Adrenal gland (tissue), 9 donors: ENCODE measurements at regions not wholly inside any gene's neighbourhood (a gene's known extent, or its start where the extent isn't known, plus 50 kb on each side); places are given as distances from the start of the nearest gene placed in this dataset.

ENCODE experiments used
- DNase-seq, 7 donors: peaks; one replicate each; pipeline ENCODE4 v3.0.0-alpha.2; 2019 to 2020
- H3K27ac ChIP-seq, 5 donors: fragments of 200-600 bp; sonication (generic) in 4 of 5; 1 replicate in 3 of 5; 2 replicates in 2 of 5; pipeline versions ENCODE4 v1.5.1 to v1.8.0; 2016 to 2020; ENCODE audit warnings: mild to moderate bottlenecking in 1 of 5
- H3K27me3 ChIP-seq: fragments of 200-600 bp; 2 replicates; pipeline ENCODE4 v1.8.0; 2021
- H3K36me3 ChIP-seq, 2 donors: fragments of 200-600 bp; replicated peaks in 1 of 2; 1 replicate in 1 of 2; 2 replicates in 1 of 2; pipeline versions ENCODE4 v1.5.1 to v1.8.0; 2018 to 2022
- H3K4me1 ChIP-seq, 2 donors: fragments of 200-600 bp; replicated peaks in 1 of 2; 1 replicate in 1 of 2; 2 replicates in 1 of 2; pipeline versions ENCODE4 v1.5.1 to v1.8.0; 2018 to 2021
- H3K4me3 ChIP-seq, 4 donors: fragments of 200-600 bp; sonication (generic) in 3 of 4; one replicate each; pipeline ENCODE4 v1.5.1; 2016 to 2018
- H3K9me3 ChIP-seq, 3 donors: fragments of 200-600 bp; sonication (generic) in 1 of 3; replicated peaks in 1 of 3; 1 replicate in 2 of 3; 2 replicates in 1 of 3; pipeline versions ENCODE4 v1.5.1 to v1.8.0; 2016 to 2021
- POLR2A ChIP-seq, 2 donors: fragments of 450-650 bp; IDR thresholded peaks; one replicate each; pipeline ENCODE4 v1.6.1; 2017; ENCODE audit warnings: antibody characterized with exemption in 2 of 2, mild to moderate bottlenecking in 2 of 2, moderate library complexity in 1 of 2
- WGBS, 4 donors: extraction: QIAGEN DNeasy Blood & Tissue Kit in 2 of 4; methylation state at CpG; one replicate each; pipeline versions ENCODE4 v1.1.5 to v1.1.7; 2013 to 2017; 5-methylcytosine and 5-hydroxymethylcytosine counted together
- intact Hi-C, 2 donors: fragments of 100-400 bp; cut with DNase I; formaldehyde crosslinking; loops; one replicate each; pipeline versions ENCODE4 v1.14.1 to v1.15.0; 2022 to 2023
- TF ChIP-seq, protein P1 (sequence below), 6 experiments: fragments of 450-650 bp in 4 of 6; fragments of 200-600 bp in 2 of 6; sonication (generic) in 1 of 6; IDR thresholded peaks; 1 replicate in 5 of 6; 2 replicates in 1 of 6; pipeline versions ENCODE4 v1.5.1 to v1.8.0; 2016 to 2021; ENCODE audit warnings: antibody characterized with exemption in 6 of 6, mild to moderate bottlenecking in 2 of 6, moderate library complexity in 1 of 6
- donor health status: healthy with polysubstance abuse.
- donor health status: Bipolar disorder and iron deficiency.
- donor health status: DM: yes; HTN: yes; CAD: no.
- donor health status: DM: no; HTN: no; CAD: no.
- donor health status: DM: no; HTN: no; CAD: no.

DNA sequence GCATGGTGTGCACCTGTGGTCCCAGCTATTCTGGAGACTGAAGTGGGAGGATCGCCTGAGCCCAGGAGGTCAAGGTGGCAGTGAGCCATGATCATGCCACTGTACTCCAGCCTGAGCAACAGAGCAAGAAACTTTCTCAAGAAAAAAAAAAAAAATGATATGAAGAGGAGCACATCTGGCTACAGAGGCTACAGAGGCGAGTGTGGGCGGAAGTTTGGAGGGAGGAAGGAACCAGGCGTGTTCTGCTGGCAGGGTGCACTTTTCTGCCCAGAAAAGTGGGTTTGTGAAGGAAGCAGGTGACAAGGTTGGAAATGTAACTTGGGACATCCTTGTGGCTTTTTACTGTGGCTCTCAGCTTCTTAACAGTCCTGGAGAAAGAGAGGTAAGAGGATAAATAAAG lies 96.7 kb downstream of the SNX5 start:
- TF ChIP-seq POLR2A (IDR thresholded peaks at IDR 0.05), result no peak
- TF ChIP-seq, protein P1, sequence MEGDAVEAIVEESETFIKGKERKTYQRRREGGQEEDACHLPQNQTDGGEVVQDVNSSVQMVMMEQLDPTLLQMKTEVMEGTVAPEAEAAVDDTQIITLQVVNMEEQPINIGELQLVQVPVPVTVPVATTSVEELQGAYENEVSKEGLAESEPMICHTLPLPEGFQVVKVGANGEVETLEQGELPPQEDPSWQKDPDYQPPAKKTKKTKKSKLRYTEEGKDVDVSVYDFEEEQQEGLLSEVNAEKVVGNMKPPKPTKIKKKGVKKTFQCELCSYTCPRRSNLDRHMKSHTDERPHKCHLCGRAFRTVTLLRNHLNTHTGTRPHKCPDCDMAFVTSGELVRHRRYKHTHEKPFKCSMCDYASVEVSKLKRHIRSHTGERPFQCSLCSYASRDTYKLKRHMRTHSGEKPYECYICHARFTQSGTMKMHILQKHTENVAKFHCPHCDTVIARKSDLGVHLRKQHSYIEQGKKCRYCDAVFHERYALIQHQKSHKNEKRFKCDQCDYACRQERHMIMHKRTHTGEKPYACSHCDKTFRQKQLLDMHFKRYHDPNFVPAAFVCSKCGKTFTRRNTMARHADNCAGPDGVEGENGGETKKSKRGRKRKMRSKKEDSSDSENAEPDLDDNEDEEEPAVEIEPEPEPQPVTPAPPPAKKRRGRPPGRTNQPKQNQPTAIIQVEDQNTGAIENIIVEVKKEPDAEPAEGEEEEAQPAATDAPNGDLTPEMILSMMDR (IDR thresholded peaks at IDR 0.05), result no peak
- H3K27ac ChIP-seq, result no peak overlapping the region
- DNase-seq, result no peak
- H3K4me1 ChIP-seq, result peaks cover 27 to 36% of the 10 kb centered on the region in 2 donors
- WGBS, 4 donors, result 61 to 83% (median 71%) methylated on average over 4 of the region's 4 CpGs
- H3K27me3 ChIP-seq, result no peaks in the 10 kb centered on the region
- H3K4me3 ChIP-seq, result no peak overlapping the region
- H3K36me3 ChIP-seq, result no peaks in the 10 kb centered on the region
- intact Hi-C loops, result no loop called here
- H3K9me3 ChIP-seq, result no peaks in the 10 kb centered on the region

GRCh38 chr20:17871181-17871580 lies 97.4 kb downstream of the SNX5 start:
- no peaks in the 10 kb centered on the region for H3K36me3 ChIP-seq
- no peak for TF ChIP-seq POLR2A (IDR thresholded peaks at IDR 0.05)
- TF ChIP-seq, protein P1 (IDR thresholded peaks at IDR 0.05), result no peak
- no peak for DNase-seq
- intact Hi-C loops, result no loop called here
- H3K27ac ChIP-seq, result no peak overlapping the region
- H3K27me3 ChIP-seq, result no peaks in the 10 kb centered on the region
- H3K9me3 ChIP-seq, result no peaks in the 10 kb centered on the region
- WGBS, 4 donors, result 51 to 62% (median 56%) methylated on average over 2 of the region's 2 CpGs
- H3K4me1 ChIP-seq, result peaks cover 27 to 31% of the 10 kb centered on the region in 2 donors
- no peak overlapping the region for H3K4me3 ChIP-seq

DNA sequence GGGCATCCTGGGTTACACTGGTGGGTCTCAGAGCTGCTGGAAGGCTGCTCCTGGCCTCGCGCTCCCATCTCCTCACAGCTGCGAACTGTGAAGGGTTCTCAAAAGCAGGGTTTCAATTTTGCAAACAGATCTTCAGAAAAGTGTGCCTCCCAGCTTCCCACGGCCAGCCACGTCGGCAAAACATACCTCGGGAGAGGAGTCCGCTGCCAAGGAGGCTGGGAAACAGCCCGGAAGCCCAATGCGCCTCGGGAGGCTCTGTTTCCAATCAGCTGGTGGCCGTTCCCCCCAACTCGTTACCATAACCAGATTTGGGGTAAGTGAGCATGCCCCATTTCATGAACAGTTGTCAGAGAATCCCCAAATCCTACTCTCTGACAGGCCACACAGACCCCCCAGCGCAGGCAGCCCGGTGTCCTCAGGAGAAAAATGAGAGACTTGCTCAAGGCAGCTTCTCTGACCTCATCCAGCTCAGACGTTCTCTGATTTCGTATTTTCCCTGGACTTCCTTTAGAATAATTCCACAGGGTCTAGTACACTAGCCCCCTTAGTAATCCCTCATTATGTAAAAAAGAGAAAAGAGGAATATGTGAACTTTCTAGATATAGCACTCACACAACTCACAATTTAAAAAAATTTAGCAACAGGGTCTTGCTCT lies 98.4 kb downstream of the SNX5 start:
- H3K27ac ChIP-seq, result no peak overlapping the region
- H3K36me3 ChIP-seq, result no peaks in the 10 kb centered on the region
- 72 to 93% (median 75%) methylated on average over 11 to 17 of the region's 17 CpGs for WGBS, 4 donors
- no peak for DNase-seq
- H3K4me3 ChIP-seq, result no peak overlapping the region
- no peaks in the 10 kb centered on the region for H3K9me3 ChIP-seq
- H3K4me1 ChIP-seq, result peaks cover 19 to 21% of the 10 kb centered on the region in 2 donors
- H3K27me3 ChIP-seq, result no peaks in the 10 kb centered on the region
- intact Hi-C loops, result no loop called here
- TF ChIP-seq, protein P1 (IDR thresholded peaks at IDR 0.05), result no peak
- TF ChIP-seq POLR2A (IDR thresholded peaks at IDR 0.05), result no peak

DNA sequence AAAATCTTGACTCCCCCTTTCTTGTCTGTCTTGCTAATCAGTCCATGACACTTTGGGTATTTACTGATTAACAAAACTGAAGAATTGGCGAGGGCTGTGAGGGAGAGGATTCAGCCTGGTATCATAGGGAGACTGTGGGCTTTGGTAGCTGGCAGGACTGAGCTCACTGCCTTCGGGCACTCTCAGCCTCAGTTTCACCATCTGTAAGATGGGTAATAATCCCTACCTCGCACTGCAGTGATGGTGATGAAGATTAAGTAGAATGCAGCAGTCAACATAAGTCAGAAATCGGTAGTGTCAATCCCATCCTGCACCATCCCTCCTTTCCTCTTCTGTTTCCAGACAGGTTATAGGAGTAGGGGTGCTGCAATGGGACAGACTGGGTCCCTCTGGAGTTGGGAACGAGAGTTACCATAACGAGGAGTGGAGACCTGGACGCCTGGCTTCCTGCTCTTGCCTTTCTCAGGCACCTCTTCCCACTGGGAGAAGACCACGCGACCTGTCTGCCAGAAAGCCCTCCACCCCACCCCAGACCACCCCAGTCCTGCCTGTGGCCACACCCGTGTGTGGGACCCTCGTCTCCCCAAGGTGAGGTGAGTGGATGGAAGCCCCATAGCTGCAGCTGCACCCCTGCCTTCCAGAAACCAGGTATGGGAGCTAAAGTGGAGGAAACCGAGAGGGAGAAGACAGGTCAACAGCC lies 99.1 kb downstream of the SNX5 start:
- H3K36me3 ChIP-seq, result no peaks in the 10 kb centered on the region
- H3K4me1 ChIP-seq, result peaks cover 12 to 14% of the 10 kb centered on the region in 2 donors
- H3K27me3 ChIP-seq, result no peaks in the 10 kb centered on the region
- no peak for DNase-seq
- intact Hi-C loops, result no loop called here
- H3K27ac ChIP-seq, result no peak overlapping the region
- TF ChIP-seq POLR2A (IDR thresholded peaks at IDR 0.05), result no peak
- TF ChIP-seq, protein P1 (IDR thresholded peaks at IDR 0.05), result no peak
- no peaks in the 10 kb centered on the region for H3K9me3 ChIP-seq
- H3K4me3 ChIP-seq, result no peak overlapping the region
- WGBS, 4 donors, result 82 to 90% (median 87%) methylated on average over 8 to 12 of the region's 12 CpGs
